ENCODE measurements at regions not wholly inside any gene's neighbourhood (a gene's known extent, or its start where the extent isn't known, plus 50 kb on each side); places are given as distances from the start of the nearest gene placed in this dataset.
"Not testable (repeated sequence)": the region's sequence is repeated elsewhere in the genome, so short reads cannot be mapped to it uniquely, and the experiment has no call there.

- H3K27me3 Mint-ChIP-seq; H3K4me3 Mint-ChIP-seq; DNase-seq (ENCODE audit: extremely low spot score, unreplicated experiment); H3K36me3 Mint-ChIP-seq; H3K9me3 Mint-ChIP-seq; H3K4me1 Mint-ChIP-seq (ENCODE audit: unreplicated experiment); H3K27ac Mint-ChIP-seq: not testable (repeated sequence)
These were observed 56.2 kb downstream of the SPATA31A6 start for GRCh38 chr9:42239445-42240260.

GRCh38 chr9:42240261-42240579 is 56.8 kb downstream of the SPATA31A6 start:
- not testable (repeated sequence) for H3K27ac Mint-ChIP-seq; H3K36me3 Mint-ChIP-seq; H3K27me3 Mint-ChIP-seq; H3K4me1 Mint-ChIP-seq (ENCODE audit: unreplicated experiment); H3K4me3 Mint-ChIP-seq; DNase-seq (ENCODE audit: extremely low spot score, unreplicated experiment); H3K9me3 Mint-ChIP-seq

- not testable (repeated sequence) for H3K27ac Mint-ChIP-seq; H3K4me3 Mint-ChIP-seq; H3K4me1 Mint-ChIP-seq (ENCODE audit: unreplicated experiment); H3K27me3 Mint-ChIP-seq; DNase-seq (ENCODE audit: extremely low spot score, unreplicated experiment); H3K9me3 Mint-ChIP-seq; H3K36me3 Mint-ChIP-seq
These were observed 59.8 kb downstream of the SPATA31A6 start for GRCh38 chr9:42243211-42243610.

- not testable (repeated sequence) for H3K27me3 Mint-ChIP-seq; DNase-seq (ENCODE audit: extremely low spot score, unreplicated experiment); H3K9me3 Mint-ChIP-seq; H3K4me3 Mint-ChIP-seq; H3K4me1 Mint-ChIP-seq (ENCODE audit: unreplicated experiment); H3K36me3 Mint-ChIP-seq; H3K27ac Mint-ChIP-seq
These were observed 60.4 kb downstream of the SPATA31A6 start for GRCh38 chr9:42243822-42244221.

GRCh38 chr9:42268729-42269128 is 85.3 kb downstream of the SPATA31A6 start:
- H3K27ac Mint-ChIP-seq; H3K4me1 Mint-ChIP-seq (ENCODE audit: unreplicated experiment); H3K4me3 Mint-ChIP-seq; H3K36me3 Mint-ChIP-seq; H3K27me3 Mint-ChIP-seq; DNase-seq (ENCODE audit: extremely low spot score, unreplicated experiment): not testable (repeated sequence)
- peaks cover 12% of the 10 kb centered on the region for H3K9me3 Mint-ChIP-seq

- H3K4me1 Mint-ChIP-seq (ENCODE audit: unreplicated experiment); H3K27me3 Mint-ChIP-seq; H3K36me3 Mint-ChIP-seq; H3K9me3 Mint-ChIP-seq; DNase-seq (ENCODE audit: extremely low spot score, unreplicated experiment); H3K27ac Mint-ChIP-seq; H3K4me3 Mint-ChIP-seq: not testable (repeated sequence)
These were observed 85.7 kb downstream of the SPATA31A6 start for GRCh38 chr9:42269171-42269570.

GRCh38 chr9:42273191-42273590 is 89.7 kb downstream of the SPATA31A6 start:
- not testable (repeated sequence) for H3K4me1 Mint-ChIP-seq (ENCODE audit: unreplicated experiment); H3K36me3 Mint-ChIP-seq

GRCh38 chr9:42275141-42275540 is 91.7 kb downstream of the SPATA31A6 start:
- H3K4me3 Mint-ChIP-seq = no peak overlapping the region
- H3K27ac Mint-ChIP-seq = no peak overlapping the region
- no peaks in the 10 kb centered on the region for H3K4me1 Mint-ChIP-seq (ENCODE audit: unreplicated experiment)
- DNase-seq (ENCODE audit: extremely low spot score, unreplicated experiment) = no peak
- H3K9me3 Mint-ChIP-seq = peaks cover 4% of the 10 kb centered on the region
- H3K36me3 Mint-ChIP-seq = no peaks in the 10 kb centered on the region
- no peak for TF ChIP-seq CTCF (conservative IDR thresholded peaks at IDR 0.05)
- H3K27me3 Mint-ChIP-seq = no peaks in the 10 kb centered on the region

More at GRCh38 chr9:42273191-42273590, 89.7 kb downstream of the SPATA31A6 start:
- H3K4me3 Mint-ChIP-seq; H3K27ac Mint-ChIP-seq; DNase-seq (ENCODE audit: extremely low spot score, unreplicated experiment); H3K27me3 Mint-ChIP-seq; H3K9me3 Mint-ChIP-seq: not testable (repeated sequence)

GRCh38 chr9:42282531-42283178 is 99.2 kb downstream of the SPATA31A6 start:
- H3K4me1 Mint-ChIP-seq (ENCODE audit: unreplicated experiment); H3K27me3 Mint-ChIP-seq; H3K4me3 Mint-ChIP-seq; H3K9me3 Mint-ChIP-seq; H3K36me3 Mint-ChIP-seq; DNase-seq (ENCODE audit: extremely low spot score, unreplicated experiment); H3K27ac Mint-ChIP-seq: not testable (repeated sequence)

- H3K27me3 Mint-ChIP-seq; H3K4me3 Mint-ChIP-seq; H3K4me1 Mint-ChIP-seq (ENCODE audit: unreplicated experiment); H3K27ac Mint-ChIP-seq; DNase-seq (ENCODE audit: extremely low spot score, unreplicated experiment); H3K9me3 Mint-ChIP-seq; H3K36me3 Mint-ChIP-seq: not testable (repeated sequence)
These were observed 99.7 kb downstream of the SPATA31A6 start for GRCh38 chr9:42283179-42283543.

GRCh38 chr9:42286145-42286845 is 102.8 kb downstream of the SPATA31A6 start:
- not testable (repeated sequence) for H3K36me3 Mint-ChIP-seq; H3K4me3 Mint-ChIP-seq; H3K9me3 Mint-ChIP-seq; H3K27ac Mint-ChIP-seq; H3K27me3 Mint-ChIP-seq; DNase-seq (ENCODE audit: extremely low spot score, unreplicated experiment); H3K4me1 Mint-ChIP-seq (ENCODE audit: unreplicated experiment)

GRCh38 chr9:42288002-42288864 is 104.8 kb downstream of the SPATA31A6 start:
- not testable (repeated sequence) for DNase-seq (ENCODE audit: extremely low spot score, unreplicated experiment); H3K36me3 Mint-ChIP-seq; H3K27me3 Mint-ChIP-seq; H3K4me1 Mint-ChIP-seq (ENCODE audit: unreplicated experiment); H3K27ac Mint-ChIP-seq; H3K9me3 Mint-ChIP-seq; H3K4me3 Mint-ChIP-seq
